NCI-H128 (cell line): ENCODE measurements at regions not wholly inside any gene's neighbourhood (a gene's known extent, or its start where the extent isn't known, plus 50 kb on each side); places are given as distances from the start of the nearest gene placed in this dataset.

ENCODE experiments used
- DNase-seq: peaks from one replicate; lab custom pipeline; 2025; ENCODE audit not compliant: unreplicated experiment; lab: John Stamatoyannopoulos, UW

DNA sequence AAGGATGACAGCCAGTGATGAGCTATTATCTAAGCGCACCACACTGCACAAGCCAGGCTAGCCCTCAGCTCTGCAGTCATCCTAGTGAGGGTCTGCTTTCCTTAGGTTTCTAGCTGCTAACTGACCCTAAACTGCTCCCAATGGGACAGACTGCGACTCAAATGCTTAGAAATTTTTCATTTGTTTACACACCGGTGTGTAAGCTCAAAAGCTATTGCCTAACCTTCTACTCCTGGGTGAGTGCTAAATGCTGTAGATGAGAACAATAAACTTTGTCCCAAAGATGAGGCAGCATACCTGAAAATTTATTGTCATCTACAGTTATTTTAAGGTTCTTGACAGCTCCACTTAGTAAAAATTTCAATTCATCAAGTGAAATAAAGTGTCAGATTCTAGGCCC, 311.4 kb downstream of the TMEM167A start:
- no peak for DNase-seq

DNA sequence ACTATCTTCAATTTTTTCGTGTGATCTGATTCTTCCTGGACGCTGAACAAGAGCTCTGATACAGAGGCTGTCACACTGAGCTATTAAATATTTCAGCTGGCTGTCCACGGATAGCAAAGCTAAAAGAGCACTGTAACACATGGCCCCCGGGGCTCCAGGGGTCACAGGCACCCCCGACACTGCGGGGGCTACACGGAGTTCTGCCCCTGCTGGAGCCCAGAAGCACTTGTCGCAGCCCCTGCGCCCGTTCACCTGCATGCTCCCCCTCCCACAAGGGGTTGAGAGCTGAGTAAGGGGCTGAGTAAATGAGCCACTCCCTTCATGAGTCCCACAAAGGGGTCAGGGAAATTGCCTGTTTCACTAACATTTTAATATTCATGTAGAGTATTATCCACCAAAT, 316.3 kb downstream of the TMEM167A start:
- DNase-seq, result no peak

DNA sequence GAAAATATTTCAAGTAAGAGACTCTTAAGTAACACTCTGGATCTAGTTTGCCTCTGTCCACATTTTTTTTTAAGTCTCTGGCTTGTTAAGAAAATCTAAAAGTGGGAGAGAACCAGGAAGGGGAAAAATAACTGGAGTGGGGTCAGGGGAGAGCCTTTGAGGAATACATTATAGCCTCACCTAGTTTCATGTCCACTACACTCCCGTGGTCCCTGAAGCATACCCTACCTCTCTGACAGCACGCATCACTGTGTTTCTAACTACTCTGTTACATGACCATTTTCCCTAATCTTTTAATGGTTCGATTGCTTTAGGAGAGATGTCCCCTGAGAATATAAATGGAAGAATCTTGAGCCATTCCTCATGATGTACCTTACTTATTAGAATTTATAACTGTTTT, 318.3 kb downstream of the TMEM167A start:
- no peak for DNase-seq

DNA sequence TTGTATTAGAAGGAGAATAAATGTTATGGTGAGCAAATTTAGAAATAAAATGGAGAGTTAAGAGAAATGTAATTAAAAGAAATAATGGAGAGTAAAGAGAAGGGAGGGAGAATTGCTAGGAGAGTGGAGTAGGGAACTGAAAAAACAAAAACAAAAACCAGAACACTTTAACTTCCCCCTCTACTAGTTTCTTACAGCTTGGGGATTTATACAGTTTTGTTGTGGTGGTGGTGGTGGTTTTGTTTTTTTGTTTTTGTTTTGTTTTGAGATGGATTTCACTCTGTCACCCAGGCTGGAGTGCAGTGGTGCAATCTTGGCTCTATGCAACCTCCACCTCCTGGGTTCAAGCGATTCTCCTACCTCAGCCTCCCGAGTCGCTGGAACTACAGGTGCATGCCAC, 322.4 kb downstream of the TMEM167A start:
- DNase-seq, result no peak

DNA sequence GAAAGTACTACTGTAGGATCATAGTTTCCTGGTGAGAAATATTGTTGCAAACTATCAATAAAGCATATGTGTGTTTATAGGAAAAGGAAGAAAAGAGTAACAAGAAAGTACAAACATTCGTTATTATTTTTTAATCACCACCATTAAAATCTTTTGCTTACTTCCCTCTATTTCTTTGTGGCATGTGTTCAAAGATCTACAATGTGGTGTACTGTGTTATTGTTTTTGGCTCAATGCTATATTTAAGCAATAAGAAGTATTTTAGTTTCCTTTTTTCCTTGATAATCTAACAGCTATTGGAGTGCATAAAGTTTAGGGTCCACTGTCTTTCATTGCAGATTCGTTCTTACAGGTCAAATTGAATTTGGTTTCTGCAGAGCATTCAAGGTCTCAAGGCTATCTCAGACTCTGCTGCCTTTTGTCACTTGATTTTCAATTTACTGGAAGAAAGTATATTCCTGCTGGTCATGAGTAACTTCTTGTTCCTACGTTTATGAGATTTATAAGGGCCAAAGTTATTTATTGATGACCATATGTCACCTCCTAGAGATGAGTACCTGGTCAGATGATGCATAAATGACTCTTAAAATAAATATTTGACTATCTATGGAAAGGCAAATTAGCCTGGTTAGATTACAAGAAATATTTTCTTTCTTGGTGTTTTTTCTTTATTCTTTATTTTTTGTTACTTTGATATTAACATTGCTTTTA, 323.0 kb downstream of the TMEM167A start:
- DNase-seq, result no peak

DNA sequence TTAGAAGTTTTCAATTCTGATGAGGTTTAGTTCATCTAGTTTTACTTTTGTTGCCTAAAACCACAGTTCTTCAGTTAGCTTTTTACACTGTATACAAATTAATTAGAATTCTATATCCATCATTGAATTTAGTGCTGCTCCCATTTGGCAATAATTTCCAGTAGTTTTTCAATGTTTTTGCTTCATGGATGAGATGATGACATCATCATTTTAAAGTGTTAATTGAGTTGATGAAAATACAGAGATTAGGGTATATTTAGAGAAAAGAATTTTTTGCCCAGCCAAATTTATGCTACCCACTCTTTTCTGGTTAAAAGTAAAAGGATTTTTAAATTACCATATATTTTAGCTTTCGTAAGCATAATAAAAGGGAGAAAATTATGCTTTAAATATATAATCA, 323.8 kb downstream of the TMEM167A start:
- DNase-seq, result no peak

DNA sequence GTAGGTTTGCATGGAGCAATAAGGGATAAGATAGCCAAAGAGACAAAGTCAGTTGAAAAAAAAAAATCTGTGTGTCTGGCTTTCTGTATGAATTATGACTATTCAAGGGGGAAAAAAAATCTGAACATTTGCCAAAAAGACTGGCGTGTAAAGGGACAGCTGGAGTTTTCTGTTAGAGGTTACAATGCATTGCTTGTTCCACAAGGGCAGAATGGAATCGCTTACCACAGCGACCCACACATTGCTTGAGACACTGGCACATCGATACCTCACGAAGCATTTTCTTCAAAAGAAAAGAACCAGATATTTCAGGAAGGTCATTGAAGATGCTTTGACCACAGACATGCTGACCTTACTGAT, 327.8 kb downstream of the TMEM167A start:
- DNase-seq, result no peak

DNA sequence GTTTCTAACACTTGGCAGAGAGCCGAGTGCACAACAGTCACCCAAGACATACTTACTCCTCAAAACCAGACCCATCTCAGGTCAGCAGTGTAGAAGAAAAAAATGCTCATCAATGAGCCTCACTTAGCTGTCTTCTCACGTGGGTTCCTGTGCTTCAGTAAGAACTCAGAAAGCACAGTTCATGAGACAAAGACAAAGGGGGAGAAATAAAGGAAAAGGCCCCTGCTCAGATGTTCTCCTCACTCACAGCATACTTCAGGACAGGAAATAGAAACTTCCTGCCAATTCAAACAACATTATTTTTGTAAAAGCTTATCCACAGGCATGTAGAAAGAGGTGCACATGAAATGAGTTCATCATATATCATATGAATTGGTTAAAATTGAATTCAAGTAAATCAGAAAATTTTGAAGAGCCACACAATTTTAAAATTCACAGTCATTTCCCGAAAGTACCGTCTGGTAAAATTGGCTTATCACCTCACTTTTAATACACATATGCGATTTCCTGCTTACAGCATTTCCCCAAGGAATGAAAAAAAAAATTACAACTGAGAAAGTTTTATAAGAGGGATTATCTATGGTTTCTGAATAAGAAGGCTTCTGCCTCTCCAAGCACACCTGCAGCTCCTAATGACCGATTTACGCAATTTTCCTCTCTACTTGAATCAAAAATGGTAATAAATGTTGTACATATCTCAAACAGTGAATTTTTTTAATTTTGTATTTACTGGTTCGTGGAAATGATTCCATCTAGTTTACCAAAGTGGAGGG, 328.3 kb downstream of the TMEM167A start:
- DNase-seq, result no peak

DNA sequence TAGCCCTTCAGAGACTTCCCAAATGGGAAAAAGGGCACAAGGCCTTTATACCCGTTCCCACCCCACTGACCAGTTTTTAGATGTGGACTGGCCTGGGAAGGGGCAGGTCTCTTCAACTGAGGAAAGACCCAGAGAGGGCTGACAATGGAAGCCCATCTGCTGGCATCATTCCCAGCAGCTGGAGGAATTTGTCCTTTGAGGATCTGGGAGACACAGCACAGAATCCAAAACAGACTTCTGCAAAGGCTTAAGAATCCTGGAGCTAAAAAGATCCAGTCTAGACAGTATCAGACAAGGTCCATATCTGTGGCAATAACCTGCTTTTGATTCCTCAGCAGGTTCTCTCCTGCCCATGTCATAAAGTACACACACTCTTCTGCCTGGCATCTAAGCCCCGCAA, 329.2 kb downstream of the TMEM167A start:
- DNase-seq, result no peak

DNA sequence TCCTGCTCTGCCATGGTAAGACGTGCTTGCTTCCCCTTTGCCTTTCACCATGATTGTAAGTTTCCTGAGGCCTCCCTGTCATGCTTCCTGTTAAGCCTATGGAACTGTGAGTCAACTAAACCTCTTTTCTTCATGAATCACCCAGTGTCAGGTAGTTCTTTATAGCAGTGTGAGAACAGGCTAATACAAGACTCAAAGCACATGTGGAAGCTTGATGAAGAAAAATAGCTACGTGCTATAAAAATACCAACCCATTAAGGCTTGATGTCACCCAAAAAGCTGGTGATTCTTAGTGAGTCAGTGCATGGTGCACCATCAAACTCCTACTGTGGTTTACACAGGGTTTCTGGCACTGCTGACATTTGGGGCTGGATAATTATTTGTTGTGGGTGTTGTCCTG, 332.2 kb downstream of the TMEM167A start:
- no peak for DNase-seq

DNA sequence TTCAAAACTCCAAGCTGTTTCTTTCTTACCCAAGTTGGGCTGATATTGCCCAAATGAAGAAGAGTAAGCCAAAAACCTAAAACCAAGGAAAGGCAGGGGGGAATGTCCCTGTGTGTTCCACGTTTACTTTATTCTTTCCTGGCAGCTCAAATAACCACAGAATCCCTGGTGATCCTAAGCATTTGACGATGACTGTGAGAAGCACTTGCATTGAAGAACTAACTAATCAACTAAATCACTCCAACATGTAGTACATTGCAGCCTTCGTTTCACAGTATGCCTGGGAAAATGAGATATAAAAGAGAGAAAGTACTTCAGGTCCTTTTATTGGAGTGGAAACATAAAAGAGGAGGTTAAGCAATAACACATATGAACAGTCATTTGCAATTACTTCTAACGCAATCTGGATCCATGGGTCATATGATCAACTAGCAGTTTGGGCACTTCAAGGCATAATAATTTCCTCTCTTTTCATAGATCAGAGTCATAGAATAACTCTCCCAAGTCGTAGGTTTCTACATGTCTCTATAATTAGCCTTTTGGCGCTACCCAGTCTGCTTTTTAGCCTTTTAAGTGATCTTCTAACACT, 338.4 kb downstream of the TMEM167A start:
- no peak for DNase-seq

DNA sequence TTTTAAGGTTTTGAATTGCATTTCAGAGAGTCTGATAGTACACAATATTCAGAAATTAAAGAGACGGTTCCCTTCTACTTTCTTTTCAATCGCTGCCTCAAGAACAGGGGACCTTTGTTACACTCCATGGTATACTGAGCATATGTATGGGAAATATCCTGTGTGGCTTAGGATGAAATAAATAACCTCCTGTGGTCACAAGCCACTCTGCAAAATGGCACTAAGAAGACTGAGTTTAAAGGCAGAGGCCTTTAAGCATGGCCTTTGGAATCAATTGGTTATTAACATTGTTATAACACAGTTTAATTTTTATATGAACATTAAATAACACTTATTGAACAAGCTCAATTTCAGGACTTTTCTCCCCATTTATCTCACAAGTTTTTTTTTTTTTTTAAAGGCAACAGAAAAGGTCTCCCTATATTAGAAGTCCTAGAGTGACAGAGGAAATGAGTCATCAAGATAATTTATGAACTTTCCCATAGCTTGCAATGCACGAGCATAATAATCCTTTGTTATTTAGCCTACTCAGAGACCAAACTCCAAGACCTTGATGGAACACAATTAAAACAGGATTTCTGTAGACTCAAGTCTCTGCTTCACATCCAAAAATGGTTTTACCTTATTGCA, 341.9 kb downstream of the TMEM167A start:
- DNase-seq, result no peak

DNA sequence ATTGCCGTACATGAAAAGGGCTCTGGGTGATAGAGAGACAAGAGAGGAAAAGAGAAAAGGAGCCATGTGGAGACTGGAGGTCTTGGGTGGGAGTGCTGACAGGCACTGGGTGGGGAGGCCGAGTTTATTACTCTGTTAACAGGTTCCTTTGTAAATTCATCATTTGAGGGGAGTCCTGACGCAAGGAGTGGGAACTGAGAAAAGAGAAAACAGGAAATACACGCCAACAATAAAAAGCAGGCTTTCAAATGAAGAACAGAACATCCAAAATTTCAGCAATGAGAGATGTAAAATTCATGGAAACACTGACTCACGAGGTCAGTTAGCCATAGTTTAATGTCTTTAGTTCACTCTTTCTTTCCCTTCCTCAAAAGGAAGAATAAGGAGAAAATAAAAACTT, 342.8 kb downstream of the TMEM167A start:
- DNase-seq, result no peak

DNA sequence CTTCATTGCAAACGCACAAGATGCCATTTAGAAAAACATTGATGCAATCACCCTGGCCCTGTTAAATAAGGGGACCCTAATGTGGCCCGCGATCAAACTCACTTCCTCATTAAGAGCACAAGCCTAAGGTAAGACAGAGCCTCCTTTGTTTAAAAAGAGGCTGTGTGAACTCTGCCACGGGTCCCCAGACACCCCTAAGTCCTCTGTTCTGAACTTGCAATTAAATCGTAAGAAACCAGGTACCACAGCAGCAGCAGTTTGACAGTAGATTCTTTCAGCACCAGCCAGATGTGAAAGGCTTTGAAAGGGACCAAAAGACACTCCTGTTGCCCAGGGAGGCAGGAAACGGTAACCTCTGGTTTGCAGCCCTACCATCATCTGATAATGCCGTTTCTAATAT, 346.3 kb downstream of the TMEM167A start:
- DNase-seq, result no peak

DNA sequence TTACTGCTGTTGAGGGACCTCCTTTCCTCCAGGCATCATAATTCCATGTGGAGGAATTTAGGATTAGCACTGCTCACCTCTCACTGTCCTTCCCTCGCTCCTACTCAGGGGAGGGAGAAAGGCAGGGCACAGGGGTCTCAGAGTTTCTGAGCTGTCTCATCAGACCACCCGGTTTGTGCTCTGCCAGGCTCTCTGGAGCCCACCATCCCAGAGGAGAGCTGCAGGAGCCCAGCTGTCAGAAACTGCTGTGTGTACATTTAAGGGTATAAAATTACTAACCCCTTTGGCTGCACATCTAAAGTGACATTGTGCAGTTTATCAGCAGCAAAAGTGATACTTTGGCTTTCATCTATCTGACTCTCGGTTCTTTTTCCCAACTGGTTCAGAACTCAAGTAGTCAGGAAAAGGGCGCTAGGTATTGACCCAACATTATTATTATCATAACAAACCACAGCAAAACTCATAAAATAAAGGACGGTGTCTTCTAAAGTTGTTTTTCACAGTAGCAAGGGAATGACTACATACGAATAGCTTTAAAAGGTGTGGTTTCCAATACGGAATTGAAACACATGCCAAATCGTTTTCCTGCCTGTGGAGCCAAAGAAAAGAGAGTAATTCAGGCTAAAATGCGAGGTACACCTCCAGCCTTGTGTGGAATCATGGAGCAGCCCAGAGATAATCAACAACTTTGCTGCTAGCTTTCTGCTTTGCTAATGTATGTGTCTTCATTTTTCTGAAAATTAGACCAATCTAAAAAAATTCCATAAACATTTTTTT, 348.1 kb downstream of the TMEM167A start:
- no peak for DNase-seq

DNA sequence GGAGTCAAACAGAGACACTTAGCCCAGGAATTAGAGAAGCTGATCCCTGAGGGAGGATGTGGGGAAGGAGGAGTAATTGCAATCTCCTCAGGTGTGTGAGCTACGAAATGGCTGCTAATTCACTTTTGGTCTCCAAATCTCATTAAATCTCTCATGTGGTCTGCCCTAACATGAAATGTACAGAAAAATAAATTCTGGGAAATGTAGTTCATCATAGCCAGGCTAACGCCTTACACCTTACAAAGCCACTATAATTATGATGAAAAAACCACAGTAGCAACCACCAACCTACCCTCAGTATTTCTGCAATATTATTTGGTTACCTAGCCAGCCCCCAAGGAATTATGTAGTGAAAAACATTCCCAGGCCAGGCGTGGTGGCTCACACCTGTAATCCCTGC, 354.0 kb downstream of the TMEM167A start:
- no peak for DNase-seq

DNA sequence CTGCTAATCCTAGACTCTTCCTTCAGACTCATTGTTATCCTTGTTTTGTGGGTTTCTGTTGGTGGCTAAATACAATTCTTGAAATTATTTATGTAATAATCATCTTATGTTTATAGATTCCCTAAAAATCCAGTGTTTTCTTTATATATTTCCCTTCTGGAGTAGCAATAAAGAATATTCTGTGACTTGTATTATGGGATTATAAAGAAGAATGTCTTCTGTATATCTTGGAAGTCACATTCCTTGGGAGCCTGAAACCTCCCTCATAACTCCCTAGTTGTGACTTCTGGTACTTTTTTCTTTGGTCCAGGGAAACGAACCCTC, 356.1 kb downstream of the TMEM167A start:
- DNase-seq, result no peak

DNA sequence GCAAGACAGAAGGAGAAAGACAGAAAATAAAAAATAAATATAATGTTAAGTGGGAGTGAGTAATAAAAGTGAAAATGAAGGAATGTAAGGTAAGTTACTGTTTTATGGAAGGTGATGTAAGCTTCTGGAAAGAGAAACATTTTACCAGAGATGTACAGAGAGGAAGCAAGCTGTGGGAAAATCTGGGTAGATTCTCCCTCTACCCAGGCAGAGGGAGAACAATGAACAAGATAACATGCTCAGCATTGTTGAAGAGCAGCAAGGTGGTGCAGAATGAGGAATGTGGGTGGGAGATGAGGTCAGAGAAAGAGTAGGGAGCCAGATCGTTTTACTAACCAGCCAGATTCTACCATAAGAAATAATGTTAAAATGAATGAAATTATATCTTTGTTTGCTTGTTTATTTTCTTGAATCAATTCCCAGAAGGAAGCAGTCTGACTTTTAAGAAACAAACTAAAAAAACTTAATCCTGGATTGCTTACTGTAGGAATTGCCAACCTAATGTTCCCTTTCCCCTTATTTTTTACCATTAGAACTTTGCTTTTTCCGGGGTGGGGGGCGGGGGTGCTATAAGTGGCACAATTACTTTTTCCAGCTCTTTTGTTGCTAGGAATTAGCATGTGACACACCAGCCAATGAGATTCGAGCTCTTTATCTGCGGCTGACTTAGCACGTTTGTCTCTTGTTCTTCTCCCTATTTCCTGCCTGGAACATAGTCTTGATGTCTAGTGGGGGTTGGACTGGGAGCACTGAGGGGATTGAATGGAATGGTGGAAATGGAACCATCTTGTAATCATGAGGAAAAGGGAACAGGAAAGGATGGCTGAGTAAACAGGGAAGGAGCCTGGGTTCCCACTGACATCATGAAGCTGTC, 356.7 kb downstream of the TMEM167A start:
- DNase-seq, result no peak

DNA sequence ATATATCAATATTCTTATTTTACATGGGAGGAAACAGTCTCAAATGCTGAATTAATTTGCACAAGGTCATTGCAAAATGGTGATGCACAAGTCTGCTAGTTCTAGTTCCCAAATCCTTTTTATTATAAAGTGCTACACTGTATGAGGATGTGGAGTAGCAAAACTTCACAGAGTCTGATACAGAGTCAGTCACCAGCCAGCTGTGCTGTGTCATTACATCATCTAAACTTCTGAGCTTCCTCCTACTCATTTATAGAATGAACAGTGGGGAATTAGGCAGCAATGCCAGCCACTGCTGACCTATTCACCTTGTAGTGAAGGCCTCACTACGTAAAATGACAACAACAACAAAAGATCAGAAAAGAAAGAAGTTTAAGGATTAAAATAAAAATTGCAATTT, 357.8 kb downstream of the TMEM167A start:
- no peak for DNase-seq

DNA sequence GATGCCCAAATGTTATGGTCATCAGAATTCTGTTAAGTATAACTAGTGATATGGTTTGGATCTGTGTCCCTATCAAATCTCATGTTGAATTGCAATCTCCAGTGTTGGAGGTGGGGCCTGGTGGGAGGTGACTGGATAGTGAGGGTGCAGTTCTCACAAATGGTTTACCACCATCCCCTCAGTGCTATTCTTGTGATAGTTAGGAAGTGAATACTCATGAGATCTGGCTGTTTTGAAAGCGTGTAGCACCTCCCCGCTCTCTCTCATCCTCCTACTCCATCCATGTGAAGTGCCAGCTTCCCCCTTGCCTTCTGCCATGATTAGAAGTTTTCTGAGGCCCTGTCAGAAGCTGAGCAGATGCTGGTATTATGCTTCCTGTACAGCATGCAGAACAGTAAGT, 359.5 kb downstream of the TMEM167A start:
- no peak for DNase-seq
